Esophagus (tissue), 2 donors: ENCODE measurements at regions not wholly inside any gene's neighbourhood (a gene's known extent, or its start where the extent isn't known, plus 50 kb on each side); places are given as distances from the start of the nearest gene placed in this dataset.

Experiments used
- H3K27ac ChIP-seq, 2 donors: one replicate each; pipeline ENCODE4 v1.5.1; 2013; ENCODE audit warnings: low read depth in 2 of 2, mild to moderate bottlenecking in 2 of 2, inconsistent platforms in 1 of 2, low read length in 1 of 2, moderate library complexity in 1 of 2
- H3K27me3 ChIP-seq, 2 donors: one replicate each; pipeline ENCODE4 v1.6.1; 2013; ENCODE audit warnings: low read length in 2 of 2, control low read depth in 1 of 2, mild to moderate bottlenecking in 1 of 2; ENCODE audit not compliant: insufficient read depth in 2 of 2, control insufficient read depth in 1 of 2
- H3K36me3 ChIP-seq, 2 donors: one replicate each; pipeline ENCODE4 v1.6.1; 2013; ENCODE audit warnings: low read length in 1 of 2; ENCODE audit not compliant: control insufficient read depth in 2 of 2, insufficient read depth in 2 of 2
- H3K4me1 ChIP-seq, 2 donors: one replicate each; pipeline ENCODE4 v1.6.1; 2013; ENCODE audit warnings: low read length in 1 of 2; ENCODE audit not compliant: control insufficient read depth in 2 of 2, insufficient read depth in 2 of 2
- H3K4me3 ChIP-seq, 2 donors: one replicate each; pipeline ENCODE4 v1.5.1; 2013; ENCODE audit warnings: low read length in 2 of 2, mild to moderate bottlenecking in 2 of 2, low read depth in 1 of 2, moderate library complexity in 1 of 2
- H3K9me3 ChIP-seq, 2 donors: one replicate each; pipeline ENCODE4 v1.6.1; 2013; ENCODE audit warnings: mild to moderate bottlenecking in 2 of 2, low read depth in 1 of 2, low read length in 1 of 2, moderate library complexity in 1 of 2; ENCODE audit not compliant: control insufficient read depth in 2 of 2, insufficient read depth in 1 of 2
- WGBS, 2 donors: extraction: QIAGEN DNeasy Blood & Tissue Kit; methylation state at CpG; one replicate each; pipeline ENCODE4 v1.1.7; 2013; 5-methylcytosine and 5-hydroxymethylcytosine counted together
- donor health status: healthy with polysubstance abuse.
- donor health status: Bipolar disorder and iron deficiency.

- H3K4me1 ChIP-seq, result no peaks in the 10 kb centered on the region
These were observed 661.7 kb downstream of the MCTP2 start for GRCh38 chr15:94893091-94893490.

GRCh38 chr15:94894056-94894455 is 662.7 kb downstream of the MCTP2 start:
- Histone ChIP-seq H3K36me3 (no peaks in the 10 kb centered on the region), H3K4me3 (no peak overlapping the region), H3K27me3 (no peaks in the 10 kb centered on the region), H3K9me3 (no peaks in the 10 kb centered on the region), H3K4me1 (no peaks in the 10 kb centered on the region), H3K27ac (no peak overlapping the region)
- 59 to 64% methylated on average over 3 of the region's 3 CpGs for WGBS, 2 donors

More at GRCh38 chr15:94893091-94893490, 661.7 kb downstream of the MCTP2 start:
- no peaks in the 10 kb centered on the region for H3K27me3 ChIP-seq
- H3K9me3 ChIP-seq, result no peaks in the 10 kb centered on the region
- no peak overlapping the region for H3K4me3 ChIP-seq
- no peaks in the 10 kb centered on the region for H3K36me3 ChIP-seq
- H3K27ac ChIP-seq, result no peak overlapping the region

GRCh38 chr15:94909510-94909909 is 678.1 kb downstream of the MCTP2 start:
- Histone ChIP-seq H3K9me3 (peaks cover 0 to 1% of the 10 kb centered on the region in 2 donors), H3K36me3 (no peaks in the 10 kb centered on the region), H3K4me3 (no peak overlapping the region), H3K27ac (no peak overlapping the region), H3K4me1 (no peaks in the 10 kb centered on the region), H3K27me3 (no peaks in the 10 kb centered on the region)
- WGBS, 2 donors, result 47 to 50% methylated on average over 1 of the region's 1 CpG

GRCh38 chr15:94910166-94910565 is 678.8 kb downstream of the MCTP2 start:
- no peak overlapping the region for H3K4me3 ChIP-seq
- no peaks in the 10 kb centered on the region for H3K36me3 ChIP-seq
- H3K4me1 ChIP-seq, result no peaks in the 10 kb centered on the region
- H3K27ac ChIP-seq, result no peak overlapping the region
- no peaks in the 10 kb centered on the region for H3K27me3 ChIP-seq
- H3K9me3 ChIP-seq, result peaks cover 0 to 1% of the 10 kb centered on the region in 2 donors

- Histone ChIP-seq H3K27ac (no peak overlapping the region), H3K4me3 (no peak overlapping the region), H3K36me3 (no peaks in the 10 kb centered on the region), H3K27me3 (no peaks in the 10 kb centered on the region), H3K4me1 (no peaks in the 10 kb centered on the region), H3K9me3 (peaks cover 0 to 1% of the 10 kb centered on the region in 2 donors)
- 65 to 68% methylated on average over 3 of the region's 3 CpGs for WGBS, 2 donors
These were observed 681.4 kb downstream of the MCTP2 start for GRCh38 chr15:94912760-94913159.

- 56 to 57% methylated on average over 5 of the region's 5 CpGs for WGBS, 2 donors
- H3K9me3 ChIP-seq, result no peaks in the 10 kb centered on the region
- H3K4me1 ChIP-seq, result no peaks in the 10 kb centered on the region
- no peak overlapping the region for H3K4me3 ChIP-seq
- H3K27me3 ChIP-seq, result no peaks in the 10 kb centered on the region
- no peaks in the 10 kb centered on the region for H3K36me3 ChIP-seq
- no peak overlapping the region for H3K27ac ChIP-seq
These were observed 685.7 kb downstream of the MCTP2 start for GRCh38 chr15:94917068-94917467.

GRCh38 chr15:94921936-94922335 is 690.6 kb downstream of the MCTP2 start:
- Histone ChIP-seq H3K9me3 (no peaks in the 10 kb centered on the region), H3K4me1 (no peaks in the 10 kb centered on the region), H3K36me3 (no peaks in the 10 kb centered on the region), H3K27ac (no peak overlapping the region), H3K27me3 (no peaks in the 10 kb centered on the region), H3K4me3 (no peak overlapping the region)
- WGBS, 2 donors, result 53 to 60% methylated on average over 6 of the region's 6 CpGs

- Histone ChIP-seq H3K36me3 (no peaks in the 10 kb centered on the region), H3K9me3 (no peaks in the 10 kb centered on the region), H3K27me3 (no peaks in the 10 kb centered on the region), H3K4me1 (no peaks in the 10 kb centered on the region), H3K4me3 (no peak overlapping the region), H3K27ac (no peak overlapping the region)
- 77 to 82% methylated on average over 3 of the region's 3 CpGs for WGBS, 2 donors
These were observed 692.7 kb downstream of the MCTP2 start for GRCh38 chr15:94924057-94924456.

- WGBS, 2 donors, result 83% methylated on average over 9 of the region's 9 CpGs
- Histone ChIP-seq H3K27ac (no peak overlapping the region), H3K4me3 (no peak overlapping the region), H3K36me3 (no peaks in the 10 kb centered on the region), H3K9me3 (no peaks in the 10 kb centered on the region), H3K4me1 (no peaks in the 10 kb centered on the region), H3K27me3 (no peaks in the 10 kb centered on the region)
These were observed 693.7 kb downstream of the MCTP2 start for GRCh38 chr15:94924971-94925598.

- no peaks in the 10 kb centered on the region for H3K36me3 ChIP-seq
- WGBS, 2 donors, result 87 to 89% methylated on average over 3 of the region's 3 CpGs
- no peak overlapping the region for H3K4me3 ChIP-seq
- no peaks in the 10 kb centered on the region for H3K9me3 ChIP-seq
- no peaks in the 10 kb centered on the region for H3K27me3 ChIP-seq
- no peak overlapping the region for H3K27ac ChIP-seq
- no peaks in the 10 kb centered on the region for H3K4me1 ChIP-seq
These were observed 694.3 kb downstream of the MCTP2 start for GRCh38 chr15:94925680-94926079.
